A549 (cell line): ENCODE measurements at regions not wholly inside any gene's neighbourhood (a gene's known extent, or its start where the extent isn't known, plus 50 kb on each side); places are given as distances from the start of the nearest gene placed in this dataset.

Experiments used
- ATAC-seq, 2 experiments: fragments of 200-7000 bp in 1 of 2; fragments of >200 bp in 1 of 2; cut with Nextera tagmentation in 1 of 2; cut with Tn5 transposase in 1 of 2; 3 replicates each; pipeline versions ENCODE4 v1.8.0 to v1.9.1; 2018 to 2020; ENCODE audit warnings: mild to moderate bottlenecking in 1 of 2, moderate library complexity in 1 of 2
- CTCF ChIA-PET: fragments of 300-600 bp; sonication (Branson Sonifier 250); formaldehyde crosslinking; extraction: SDS; loops from one replicate; lab custom pipeline; 2021; ENCODE audit warnings: antibody characterized with exemption, inconsistent platforms; lab: Yijun Ruan, JAX
- POLR2A ChIA-PET: fragments of 350-600 bp; formaldehyde crosslinking; extraction: SDS; loops from one replicate; lab custom pipeline; 2021; ENCODE audit warnings: antibody characterized with exemption, inconsistent platforms; lab: Yijun Ruan, JAX
- DNase-seq, 2 experiments: peaks; one replicate each; pipeline versions ENCODE4 v3.0.0 to v3.0.0-alpha.2; 2011 to 2016; ENCODE audit warnings: low read depth in 1 of 2, low spot score in 1 of 2
- FAIRE-seq: peaks from 2 replicates; lab custom pipeline; 2011; peaks lifted over from hg19 to GRCh38; lab: Jason Lieb, UNC
- H3K27ac ChIP-seq, 2 experiments: fragments of >200 bp; sonication (Bioruptor Twin); formaldehyde crosslinking; 3 replicates each; pipeline ENCODE4 v1.5.1; 2016 to 2017
- H3K4me1 ChIP-seq: fragments of >200 bp; sonication (Bioruptor Twin); formaldehyde crosslinking; 3 replicates; pipeline ENCODE4 v1.6.1; 2016
- H3K4me2 ChIP-seq: fragments of >200 bp; sonication (Bioruptor Twin); formaldehyde crosslinking; 3 replicates; pipeline ENCODE4 v1.6.1; 2016
- H3K4me3 ChIP-seq: fragments of >200 bp; sonication (Bioruptor Twin); formaldehyde crosslinking; 3 replicates; pipeline ENCODE4 v1.5.1; 2016
- H3K9me3 ChIP-seq: fragments of >200 bp; sonication (Bioruptor Twin); formaldehyde crosslinking; 3 replicates; pipeline ENCODE4 v1.6.1; 2016
- BHLHE40 ChIP-seq: IDR thresholded peaks from 2 replicates; pipeline ENCODE4 v1.6.1; 2012; ENCODE audit warnings: low read depth, low read length, inconsistent platforms
- CBX2 ChIP-seq: fragments of 200-600 bp; sonication (generic); IDR thresholded peaks from 2 replicates; pipeline ENCODE4 v1.6.1; 2016; ENCODE audit warnings: low read depth, mild to moderate bottlenecking, borderline replicate concordance
- CHD2 ChIP-seq: fragments of 150-350 bp; IDR thresholded peaks from 2 replicates; pipeline ENCODE4 v1.6.1; 2014; ENCODE audit warnings: low read length; ENCODE audit not compliant: partially characterized antibody
- CTCF ChIP-seq: fragments of >200 bp; sonication (Bioruptor Twin); formaldehyde crosslinking; IDR thresholded peaks from 3 replicates; pipeline ENCODE4 v1.5.1; 2016
- ESRRA ChIP-seq: fragments of 150-350 bp; IDR thresholded peaks from 2 replicates; pipeline ENCODE4 v1.6.1; 2014; ENCODE audit warnings: mild to moderate bottlenecking, low read length, borderline replicate concordance
- FOSB ChIP-seq: fragments of 250-450 bp; sonication (Bioruptor Pico); IDR thresholded peaks from 2 replicates; pipeline ENCODE4 v1.5.0; 2020; ENCODE audit warnings: mild to moderate bottlenecking, moderate library complexity
- FOXS1 ChIP-seq: fragments of 250-450 bp; sonication (Bioruptor Pico); IDR thresholded peaks from 2 replicates; pipeline ENCODE4 v1.5.0; 2020; ENCODE audit warnings: mild to moderate bottlenecking, moderate library complexity
- HDAC2 ChIP-seq: fragments of 200-600 bp; sonication (generic); IDR thresholded peaks from 2 replicates; pipeline ENCODE4 v1.6.1; 2016
- HES2 ChIP-seq: fragments of >200 bp; sonication (Bioruptor Twin); formaldehyde crosslinking; IDR thresholded peaks from 2 replicates; pipeline ENCODE4 v1.6.1; 2016
- HEYL ChIP-seq: fragments of 250-450 bp; sonication (Bioruptor Pico); IDR thresholded peaks from 2 replicates; pipeline ENCODE4 v1.8.0; 2021; ENCODE audit warnings: mild to moderate bottlenecking, moderate library complexity
- HMGXB4 ChIP-seq: fragments of 250-450 bp; sonication (Bioruptor Pico); IDR thresholded peaks from 2 replicates; pipeline ENCODE4 v1.5.0; 2021; ENCODE audit warnings: mild to moderate bottlenecking, moderate library complexity, borderline replicate concordance
- HOXA7 ChIP-seq: fragments of 250-450 bp; sonication (Bioruptor Pico); IDR thresholded peaks from 2 replicates; pipeline ENCODE4 v1.5.0; 2020; ENCODE audit warnings: mild to moderate bottlenecking, moderate library complexity
- HOXB13 ChIP-seq: fragments of 250-450 bp; sonication (Bioruptor Pico); IDR thresholded peaks from 2 replicates; pipeline ENCODE4 v1.5.0; 2020; ENCODE audit warnings: low read depth, mild to moderate bottlenecking, moderate library complexity
- JUN ChIP-seq, 2 experiments: fragments of >200 bp; sonication (Bioruptor Twin); formaldehyde crosslinking; IDR thresholded peaks; 2 replicates in 1 of 2; 3 replicates in 1 of 2; pipeline ENCODE4 v1.6.1; 2016 to 2017
- KDM1A ChIP-seq: fragments of 200-600 bp; sonication (generic); IDR thresholded peaks from 2 replicates; pipeline ENCODE4 v1.6.1; 2016; ENCODE audit warnings: low read depth, mild to moderate bottlenecking
- KDM5A ChIP-seq: fragments of 200-600 bp; sonication (generic); IDR thresholded peaks from 2 replicates; pipeline ENCODE4 v1.6.1; 2016; ENCODE audit warnings: antibody characterized with exemption, mild to moderate bottlenecking
- MAFK ChIP-seq: fragments of 450-650 bp; IDR thresholded peaks from 2 replicates; pipeline ENCODE4 v1.6.1; 2014; ENCODE audit not compliant: partially characterized antibody
- MAX ChIP-seq: IDR thresholded peaks from 2 replicates; pipeline ENCODE4 v1.6.1; 2012
- MYC ChIP-seq: IDR thresholded peaks from 2 replicates; pipeline ENCODE4 v1.6.1; 2012; ENCODE audit warnings: mild to moderate bottlenecking, inconsistent platforms, low read length, improper control_type of control experiment, borderline replicate concordance
- NFE2L2 ChIP-seq: fragments of 150-350 bp; conservative IDR thresholded peaks from 2 replicates; pipeline ENCODE4 v1.6.1; 2014; ENCODE audit warnings: low read length
- NR3C1 ChIP-seq: fragments of >200 bp; sonication (Bioruptor Twin); formaldehyde crosslinking; IDR thresholded peaks from 3 replicates; pipeline ENCODE4 v1.6.1; 2017
- PBX3 ChIP-seq: IDR thresholded peaks from 2 replicates; pipeline ENCODE4 v1.6.1; 2012
- POLR2A ChIP-seq: IDR thresholded peaks from 2 replicates; pipeline ENCODE4 v1.6.1; 2012; ENCODE audit warnings: mild to moderate bottlenecking, low read length
- POLR2AphosphoS2 ChIP-seq: conservative IDR thresholded peaks from 2 replicates; pipeline ENCODE4 v1.6.1; 2012; ENCODE audit warnings: low read length, improper control_type of control experiment, inconsistent platforms
- RARB ChIP-seq: fragments of 250-450 bp; sonication (Bioruptor Pico); IDR thresholded peaks from 2 replicates; pipeline ENCODE4 v1.8.0; 2021; ENCODE audit warnings: mild to moderate bottlenecking, moderate library complexity
- RCOR1 ChIP-seq: fragments of 150-350 bp; IDR thresholded peaks from 2 replicates; pipeline ENCODE4 v1.6.1; 2014; ENCODE audit warnings: antibody characterized with exemption, low read length, low read depth
- RFX5 ChIP-seq: fragments of 450-650 bp; IDR thresholded peaks from 2 replicates; pipeline ENCODE4 v1.7.1; 2014; ENCODE audit warnings: antibody characterized with exemption, mild to moderate bottlenecking, moderate library complexity
- SMC3 ChIP-seq: fragments of >200 bp; sonication (Bioruptor Twin); formaldehyde crosslinking; IDR thresholded peaks from 3 replicates; pipeline ENCODE4 v1.6.1; 2018; ENCODE audit warnings: inconsistent platforms
- SREBF2 ChIP-seq: fragments of 450-650 bp; IDR thresholded peaks from 2 replicates; pipeline ENCODE4 v1.6.1; 2014; ENCODE audit warnings: mild to moderate bottlenecking, moderate library complexity
- USF2 ChIP-seq: fragments of 450-650 bp; IDR thresholded peaks from 2 replicates; pipeline ENCODE4 v1.6.1; 2014; ENCODE audit warnings: antibody characterized with exemption
- ZNF302 ChIP-seq: fragments of 250-450 bp; sonication (Bioruptor Pico); IDR thresholded peaks from 2 replicates; pipeline ENCODE4 v1.9.0; 2021; ENCODE audit warnings: inconsistent platforms, mild to moderate bottlenecking, moderate library complexity
- WGBS: methylation state at CpG from one replicate; pipeline ENCODE4 v1.1.6; 2017; ENCODE audit errors: missing lambda C conversion rate; 5-methylcytosine and 5-hydroxymethylcytosine counted together

GRCh38 chr18:77539860-77540259 is 290.2 kb downstream of the GALR1 start:
- WGBS, result 0% methylated on average over 5 of the region's 6 CpGs
- POLR2A ChIA-PET, result no interaction called here

GRCh38 chr18:77544792-77545191 is 295.1 kb downstream of the GALR1 start:
- no peak overlapping the region for H3K4me3 ChIP-seq
- WGBS, result 0% methylated on average over 6 of the region's 6 CpGs
- POLR2A ChIA-PET, result no interaction called here
- TF ChIP-seq HOXB13 (no peak), RFX5 (no peak), SREBF2 (no peak), POLR2AphosphoS2 (no peak), FOSB (no peak), NR3C1 (no peak), CTCF (no peak), HES2 (no peak), FOXS1 (CRISPR knock-in tag) (no peak), JUN (IDR thresholded peaks at IDR 0.05) (no peak), KDM5A (no peak), MYC (no peak), KDM1A (no peak), ESRRA (no peak), BHLHE40 (no peak)
- TF ChIP-seq, all 56 proteins: peak for 0
- H3K27ac ChIP-seq, result no peak overlapping the region
- no peaks in the 10 kb centered on the region for H3K4me1 ChIP-seq
- DNase-seq (no peak), FAIRE-seq (no peak), ATAC-seq (no peak)
- no peaks in the 10 kb centered on the region for H3K9me3 ChIP-seq
- CTCF ChIA-PET, result no interaction called here
- H3K4me2 ChIP-seq, result no peak overlapping the region

More at GRCh38 chr18:77539860-77540259, 290.2 kb downstream of the GALR1 start:
- ATAC-seq, result no peak
- H3K4me2 ChIP-seq, result no peak overlapping the region
- no peaks in the 10 kb centered on the region for H3K9me3 ChIP-seq
- FAIRE-seq, result no peak
- DNase-seq, result no peak
- CTCF ChIA-PET, result no interaction called here
- no peaks in the 10 kb centered on the region for H3K4me1 ChIP-seq
- no peak for TF ChIP-seq USF2
- TF ChIP-seq CHD2, result no peak
- no peak for TF ChIP-seq NR3C1
- TF ChIP-seq RCOR1, result no peak
- no peak for TF ChIP-seq SMC3
- no peak for TF ChIP-seq PBX3
- no peak for TF ChIP-seq NFE2L2
- no peak for TF ChIP-seq HEYL (CRISPR knock-in tag)
- no peak for TF ChIP-seq BHLHE40
- no peak for TF ChIP-seq POLR2A
- no peak for TF ChIP-seq RARB (CRISPR knock-in tag)
- no peak for TF ChIP-seq FOSB
- no peak for TF ChIP-seq HOXA7 (CRISPR knock-in tag)
- TF ChIP-seq HOXB13, result no peak
- no peak for TF ChIP-seq MAX
- TF ChIP-seq HDAC2, result no peak
- no peak for TF ChIP-seq HMGXB4 (CRISPR knock-in tag)
- TF ChIP-seq CBX2, result no peak
- TF ChIP-seq MAFK, result no peak
- no peak for TF ChIP-seq ZNF302 (CRISPR knock-in tag)
- no peak overlapping the region for H3K4me3 ChIP-seq
- no peak overlapping the region for H3K27ac ChIP-seq
